GM18909 (cell line): ENCODE measurements at regions not wholly inside any gene's neighbourhood (a gene's known extent, or its start where the extent isn't known, plus 50 kb on each side); places are given as distances from the start of the nearest gene placed in this dataset.
A peak's percentile ranks its signal among the peaks of the same experiment; 100 is the strongest.
"Not testable (repeated sequence)": the region's sequence is repeated elsewhere in the genome, so short reads cannot be mapped to it uniquely, and the experiment has no call there.

Experiments
- ATAC-seq: cut with Tn5 transposase; IDR thresholded peaks from one replicate; pipeline ENCODE4 v1.9.1; 2021; ENCODE audit warnings: mild to moderate bottlenecking; ENCODE audit not compliant: unreplicated experiment, poor library complexity

GRCh38 chr2:21194147-21194546, 70.4 kb downstream of the TDRD15 start:
- ATAC-seq, result no peak

- no peak for ATAC-seq
These were observed 71.1 kb downstream of the TDRD15 start for GRCh38 chr2:21194858-21195271.

GRCh38 chr2:21195326-21195725, 71.6 kb downstream of the TDRD15 start:
- ATAC-seq, result no peak

DNA sequence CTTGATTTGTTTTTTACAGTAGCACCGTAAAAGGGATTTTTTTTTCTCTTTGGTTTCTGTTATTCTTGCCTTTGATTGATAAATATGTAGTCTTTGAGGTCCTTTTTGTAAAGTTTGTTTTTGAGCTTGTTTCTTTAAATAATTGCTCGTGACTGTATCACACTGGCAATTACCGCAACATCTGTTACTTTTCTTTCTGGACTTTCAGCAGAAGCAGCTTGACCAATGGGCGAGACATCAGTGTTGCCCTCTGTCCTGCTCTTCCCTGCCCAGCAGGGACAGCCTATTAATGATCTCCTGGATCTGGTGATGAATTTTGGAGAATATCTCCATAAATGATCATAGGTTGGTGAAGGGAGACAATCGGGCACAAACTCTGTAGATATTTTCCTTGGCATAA, 74.9 kb downstream of the TDRD15 start:
- no peak for ATAC-seq

- ATAC-seq, result no peak
These were observed 80.2 kb downstream of the TDRD15 start for GRCh38 chr2:21203976-21204375.

DNA sequence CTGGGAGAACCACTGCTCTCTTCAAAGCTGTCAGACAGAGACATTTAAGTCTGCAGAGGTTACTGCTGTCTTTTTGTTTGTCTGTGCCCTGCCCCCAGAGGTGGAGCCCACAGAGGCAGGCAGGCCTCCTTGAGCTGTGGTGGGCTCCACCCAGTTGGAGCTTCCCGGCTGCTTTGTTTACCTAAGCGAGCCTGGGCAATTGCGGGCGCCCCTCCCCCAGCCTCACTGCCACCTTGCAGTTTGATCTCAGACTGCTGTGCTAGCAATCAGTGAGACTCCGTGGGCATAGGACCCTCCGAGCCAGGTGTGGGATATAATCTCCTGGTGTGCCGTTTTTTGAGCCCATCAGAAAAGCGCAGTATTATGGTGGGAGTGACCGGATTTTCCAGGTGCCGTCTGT, 90.3 kb downstream of the TDRD15 start:
- ATAC-seq, result not testable (repeated sequence)

- no peak for ATAC-seq
These were observed 93.7 kb downstream of the TDRD15 start for GRCh38 chr2:21217442-21217841.

DNA sequence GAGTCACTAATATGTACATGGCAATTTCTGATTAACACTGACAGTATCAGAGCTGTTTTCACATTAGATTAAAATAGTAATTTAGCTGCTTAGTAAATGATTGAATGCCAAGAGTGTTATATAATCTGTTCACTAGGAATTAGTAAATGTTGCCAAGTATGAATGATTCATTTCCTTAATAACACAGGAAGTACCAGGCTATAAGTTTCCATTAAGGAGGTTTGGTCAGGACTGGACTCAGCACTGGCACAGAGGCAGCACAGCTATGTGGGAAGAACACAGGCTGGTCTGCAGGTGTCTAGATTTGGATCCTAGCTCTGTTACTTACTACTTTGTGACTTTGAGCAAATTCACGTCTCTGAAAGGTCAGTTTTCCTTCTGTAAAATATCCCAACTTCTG, 97.2 kb downstream of the TDRD15 start:
- ATAC-seq, result no peak

- ATAC-seq, result no peak
These were observed 99.8 kb downstream of the TDRD15 start for GRCh38 chr2:21223618-21224017.

GRCh38 chr2:21228041-21228895, 104.5 kb downstream of the TDRD15 start:
- ATAC-seq, result no peak

GRCh38 chr2:21229302-21229701, 105.5 kb downstream of the TDRD15 start:
- no peak for ATAC-seq

DNA sequence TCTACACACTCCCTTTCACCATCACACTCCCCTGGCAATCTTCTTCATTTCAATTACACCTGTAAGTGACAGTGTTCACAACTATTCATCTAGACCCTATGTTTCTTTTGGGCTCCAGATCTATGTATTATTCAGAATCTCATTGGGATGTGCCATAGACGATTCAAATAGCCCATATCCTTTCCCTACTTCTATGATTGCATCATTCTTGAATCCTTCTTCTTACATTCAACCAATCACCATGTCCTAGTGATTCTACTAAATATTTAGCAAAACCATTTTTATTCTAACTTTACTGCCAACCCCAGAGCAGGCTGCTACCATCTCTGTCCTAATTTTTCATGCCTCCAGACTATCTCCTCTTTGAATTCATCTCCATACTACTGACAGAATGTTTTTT, 106.4 kb downstream of the TDRD15 start:
- ATAC-seq, result no peak

GRCh38 chr2:21231985-21232384, 108.2 kb downstream of the TDRD15 start:
- peak; percentile 34 for ATAC-seq

- ATAC-seq, result no peak
These were observed 109.4 kb downstream of the TDRD15 start for GRCh38 chr2:21233194-21233593.

GRCh38 chr2:21234001-21234400, 110.2 kb downstream of the TDRD15 start:
- no peak for ATAC-seq

GRCh38 chr2:21234464-21235120, 110.8 kb downstream of the TDRD15 start:
- no peak for ATAC-seq

- not testable (repeated sequence) for ATAC-seq
These were observed 116.0 kb downstream of the TDRD15 start for GRCh38 chr2:21239749-21240148.

DNA sequence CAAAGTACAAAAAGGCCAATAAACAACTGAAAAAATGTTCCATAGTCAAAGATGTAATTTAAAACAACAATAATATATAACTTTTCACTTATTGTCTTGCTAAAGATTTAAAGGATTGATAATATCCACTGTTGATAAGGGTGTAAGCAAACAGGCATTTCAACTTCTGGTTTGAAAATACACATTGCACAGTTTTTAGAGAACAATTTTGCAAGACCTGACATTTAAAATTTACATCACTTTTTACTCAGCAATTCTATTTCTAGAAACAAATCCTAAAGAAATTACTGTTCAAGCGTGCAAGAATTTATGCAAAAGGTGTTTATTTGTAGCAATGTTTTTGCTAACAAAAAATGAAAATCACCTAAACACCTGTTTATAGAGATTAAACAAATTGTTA, 120.4 kb downstream of the TDRD15 start:
- no peak for ATAC-seq

DNA sequence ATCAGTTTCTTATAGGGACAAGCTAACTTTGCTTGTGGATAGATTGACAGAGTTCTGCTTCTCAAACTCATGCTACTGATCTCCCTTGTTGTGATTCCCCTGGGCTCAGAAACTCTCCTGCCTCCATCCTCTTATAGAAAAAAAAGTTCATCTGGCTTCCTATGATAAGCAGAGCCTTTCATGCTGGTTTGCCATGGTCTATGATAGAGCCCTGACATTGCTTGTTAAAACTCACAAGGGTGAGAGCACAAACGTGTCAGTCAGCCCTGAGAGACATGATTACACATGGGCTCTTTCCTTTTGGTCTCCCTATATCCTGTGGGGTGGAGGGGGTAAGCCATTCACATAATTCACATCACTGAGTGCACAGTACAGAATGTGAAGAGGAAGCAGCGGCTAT, 121.8 kb downstream of the TDRD15 start:
- ATAC-seq, result no peak

- ATAC-seq, result no peak
These were observed 125.6 kb downstream of the TDRD15 start for GRCh38 chr2:21249367-21249766.

- no peak for ATAC-seq
These were observed 126.9 kb downstream of the TDRD15 start for GRCh38 chr2:21250673-21251072.
